Ishikawa (cell line): ENCODE measurements at regions not wholly inside any gene's neighbourhood (a gene's known extent, or its start where the extent isn't known, plus 50 kb on each side); places are given as distances from the start of the nearest gene placed in this dataset.

Experiments
- CEBPB ChIP-seq: IDR thresholded peaks from 2 replicates; pipeline ENCODE4 v1.6.1; 2012
- EP300 ChIP-seq: IDR thresholded peaks from 2 replicates; pipeline ENCODE4 v1.6.1; 2012; ENCODE audit warnings: borderline replicate concordance
- FOXM1 ChIP-seq: IDR thresholded peaks from 2 replicates; pipeline ENCODE4 v1.6.1; 2012; ENCODE audit warnings: low read depth, borderline replicate concordance
- RAD21 ChIP-seq: IDR thresholded peaks from 2 replicates; pipeline ENCODE4 v1.6.1; 2012; ENCODE audit warnings: low read depth
- TEAD4 ChIP-seq: IDR thresholded peaks from 2 replicates; pipeline ENCODE4 v1.6.1; 2012
- TF ChIP-seq, protein P1 (sequence below): IDR thresholded peaks from 2 replicates; pipeline ENCODE4 v1.6.1; 2012

DNA sequence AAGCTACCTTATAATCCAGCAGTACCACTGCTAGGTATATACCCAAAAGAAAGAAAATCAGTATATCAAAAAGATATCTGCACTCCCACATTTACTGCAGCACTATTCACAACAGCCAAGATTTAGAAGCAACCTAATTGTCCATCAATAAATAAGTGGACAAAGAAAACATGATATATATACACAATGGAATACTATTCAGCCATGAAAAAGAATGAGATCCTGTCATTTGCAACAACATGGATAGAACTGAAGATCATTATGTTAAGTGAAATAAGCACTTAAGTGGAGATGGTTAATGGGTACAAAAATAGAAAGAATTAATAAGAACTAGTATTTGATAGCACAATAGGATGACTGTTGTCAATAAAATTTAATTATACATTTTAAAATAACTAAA is 90.7 kb upstream of the PKN2 start:
- no peak for TF ChIP-seq EP300
- TF ChIP-seq CEBPB = no peak
- no peak for TF ChIP-seq RAD21
- TF ChIP-seq FOXM1 = no peak
- TF ChIP-seq, protein P1, sequence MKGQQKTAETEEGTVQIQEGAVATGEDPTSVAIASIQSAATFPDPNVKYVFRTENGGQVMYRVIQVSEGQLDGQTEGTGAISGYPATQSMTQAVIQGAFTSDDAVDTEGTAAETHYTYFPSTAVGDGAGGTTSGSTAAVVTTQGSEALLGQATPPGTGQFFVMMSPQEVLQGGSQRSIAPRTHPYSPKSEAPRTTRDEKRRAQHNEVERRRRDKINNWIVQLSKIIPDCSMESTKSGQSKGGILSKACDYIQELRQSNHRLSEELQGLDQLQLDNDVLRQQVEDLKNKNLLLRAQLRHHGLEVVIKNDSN = no peak
- TF ChIP-seq TEAD4 = no peak
